ENCODE measurements at regions not wholly inside any gene's neighbourhood (a gene's known extent, or its start where the extent isn't known, plus 50 kb on each side); places are given as distances from the start of the nearest gene placed in this dataset.
A peak's percentile ranks its signal among the peaks of the same experiment; 100 is the strongest.
"Not testable (repeated sequence)": the region's sequence is repeated elsewhere in the genome, so short reads cannot be mapped to it uniquely, and the experiment has no call there.

DNA sequence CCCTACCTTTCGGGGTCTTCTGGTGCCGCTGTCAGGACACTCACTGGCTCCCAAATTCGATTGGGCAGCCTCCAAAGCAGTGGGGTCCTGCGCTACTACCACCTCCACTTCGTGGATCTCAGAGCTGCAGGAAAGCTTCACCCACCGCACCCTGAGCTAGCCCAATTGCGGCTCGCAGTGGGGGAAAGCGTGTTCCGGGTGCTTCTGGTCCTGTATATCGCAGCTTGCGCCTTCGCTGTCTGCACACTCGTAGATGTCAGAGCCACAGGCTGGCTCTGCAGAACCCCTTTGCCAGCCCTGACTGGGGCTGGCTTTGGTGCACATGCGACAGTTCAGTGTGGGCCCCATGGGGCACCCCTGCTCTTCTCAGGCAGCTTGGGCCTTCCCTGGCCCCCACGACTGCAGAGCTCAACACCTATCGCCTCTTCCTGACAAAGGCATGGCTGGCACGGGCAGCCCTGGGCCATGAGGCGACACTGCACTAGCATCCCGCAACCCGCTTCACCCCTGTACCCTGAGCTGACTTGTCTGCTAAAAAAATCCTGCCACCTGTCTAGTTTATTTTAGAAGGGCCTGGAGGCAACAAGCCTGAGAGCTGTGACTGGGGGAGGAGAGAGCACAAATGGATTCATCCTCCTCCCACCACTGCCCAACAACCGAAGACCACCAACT, 78.7 kb upstream of the ABI1 start:
- H3K36me3 Mint-ChIP-seq (ENCODE audit: low read depth) = no peaks in the 10 kb centered on the region
- H3K9me3 Mint-ChIP-seq = no peaks in the 10 kb centered on the region
- no peak overlapping the region for H3K27ac Mint-ChIP-seq
- H3K4me1 Mint-ChIP-seq = peaks cover 10% of the 10 kb centered on the region
- H3K27me3 Mint-ChIP-seq (ENCODE audit: low read depth, poor library complexity) = peaks cover 2% of the 10 kb centered on the region
- no peak overlapping the region for H3K4me3 Mint-ChIP-seq
- TF ChIP-seq, protein P1, sequence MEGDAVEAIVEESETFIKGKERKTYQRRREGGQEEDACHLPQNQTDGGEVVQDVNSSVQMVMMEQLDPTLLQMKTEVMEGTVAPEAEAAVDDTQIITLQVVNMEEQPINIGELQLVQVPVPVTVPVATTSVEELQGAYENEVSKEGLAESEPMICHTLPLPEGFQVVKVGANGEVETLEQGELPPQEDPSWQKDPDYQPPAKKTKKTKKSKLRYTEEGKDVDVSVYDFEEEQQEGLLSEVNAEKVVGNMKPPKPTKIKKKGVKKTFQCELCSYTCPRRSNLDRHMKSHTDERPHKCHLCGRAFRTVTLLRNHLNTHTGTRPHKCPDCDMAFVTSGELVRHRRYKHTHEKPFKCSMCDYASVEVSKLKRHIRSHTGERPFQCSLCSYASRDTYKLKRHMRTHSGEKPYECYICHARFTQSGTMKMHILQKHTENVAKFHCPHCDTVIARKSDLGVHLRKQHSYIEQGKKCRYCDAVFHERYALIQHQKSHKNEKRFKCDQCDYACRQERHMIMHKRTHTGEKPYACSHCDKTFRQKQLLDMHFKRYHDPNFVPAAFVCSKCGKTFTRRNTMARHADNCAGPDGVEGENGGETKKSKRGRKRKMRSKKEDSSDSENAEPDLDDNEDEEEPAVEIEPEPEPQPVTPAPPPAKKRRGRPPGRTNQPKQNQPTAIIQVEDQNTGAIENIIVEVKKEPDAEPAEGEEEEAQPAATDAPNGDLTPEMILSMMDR (IDR thresholded peaks at IDR 0.05) = no peak
- DNase-seq = no peak

DNA sequence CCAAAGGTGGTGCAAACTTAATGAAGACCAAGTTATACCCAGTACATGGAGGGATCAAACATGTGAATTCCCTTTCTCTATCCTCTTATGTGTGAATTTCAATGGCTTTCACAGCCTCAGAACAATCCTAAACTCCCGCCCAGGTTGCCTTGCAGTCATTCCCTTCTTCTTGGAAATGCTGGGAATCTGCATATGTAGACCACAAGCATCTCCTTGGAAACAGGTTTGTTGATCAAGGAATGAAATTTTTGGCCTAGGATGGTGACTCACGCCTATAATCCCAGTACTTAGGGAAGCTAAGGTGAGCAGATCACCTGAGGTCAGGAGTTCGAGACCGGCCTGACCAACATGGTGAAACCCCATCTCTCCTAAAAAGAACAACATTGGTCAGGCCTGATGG, 77.8 kb upstream of the ABI1 start:
- H3K27me3 Mint-ChIP-seq (ENCODE audit: low read depth, poor library complexity) = peaks cover 2% of the 10 kb centered on the region
- no peak overlapping the region for H3K27ac Mint-ChIP-seq
- H3K9me3 Mint-ChIP-seq = no peaks in the 10 kb centered on the region
- peaks cover 10% of the 10 kb centered on the region for H3K4me1 Mint-ChIP-seq
- no peaks in the 10 kb centered on the region for H3K36me3 Mint-ChIP-seq (ENCODE audit: low read depth)
- TF ChIP-seq, protein P1 (IDR thresholded peaks at IDR 0.05) = no peak
- no peak for DNase-seq
- H3K4me3 Mint-ChIP-seq = no peak overlapping the region

DNA sequence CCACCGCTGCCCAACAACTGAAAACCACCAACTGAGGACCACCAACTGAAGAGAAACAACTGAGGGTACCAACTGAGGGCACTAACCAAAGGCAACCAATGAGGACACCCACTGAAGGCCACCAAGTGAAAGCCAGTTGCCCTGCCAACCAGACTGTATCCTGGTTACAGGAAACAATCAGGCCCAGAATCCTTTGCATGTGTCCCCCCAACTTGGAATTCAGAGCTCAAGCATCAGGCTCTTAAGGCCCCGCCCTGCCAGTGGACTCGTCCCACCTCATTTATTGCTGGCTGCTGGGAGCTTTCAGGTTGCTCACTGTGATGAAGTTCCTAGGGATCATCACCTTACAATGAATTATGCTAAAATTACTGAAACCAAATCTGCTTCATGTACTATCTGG, 76.6 kb upstream of the ABI1 start:
- Mint-ChIP-seq H3K36me3 (ENCODE audit: low read depth) (no peaks in the 10 kb centered on the region), H3K4me3 (no peak overlapping the region), H3K27ac (no peak overlapping the region), H3K4me1 (peaks cover 10% of the 10 kb centered on the region), H3K9me3 (no peaks in the 10 kb centered on the region), H3K27me3 (ENCODE audit: low read depth, poor library complexity) (peaks cover 2% of the 10 kb centered on the region)
- no peak for DNase-seq
- TF ChIP-seq, protein P1 (IDR thresholded peaks at IDR 0.05) = no peak

DNA sequence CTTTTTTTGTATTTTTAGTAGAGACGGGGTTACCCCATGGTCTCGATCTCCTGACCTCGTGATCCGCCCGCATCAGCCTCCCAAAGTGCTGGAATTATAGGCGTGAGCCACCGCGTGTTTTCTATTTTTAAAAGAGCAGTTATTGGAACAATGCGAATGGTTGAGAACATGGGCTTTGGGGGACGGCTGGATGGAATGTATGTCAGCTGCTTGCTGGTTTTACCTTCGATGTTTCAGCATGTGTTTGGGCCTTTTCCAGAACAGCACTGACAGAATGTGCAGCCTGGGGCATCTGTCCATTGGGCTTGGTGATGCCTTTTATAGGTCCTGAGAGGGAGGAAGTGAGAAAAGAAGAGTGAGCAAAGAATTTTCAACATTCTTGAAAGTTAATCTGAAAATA, 73.4 kb upstream of the ABI1 start:
- H3K36me3 Mint-ChIP-seq (ENCODE audit: low read depth) = not testable (repeated sequence)

DNA sequence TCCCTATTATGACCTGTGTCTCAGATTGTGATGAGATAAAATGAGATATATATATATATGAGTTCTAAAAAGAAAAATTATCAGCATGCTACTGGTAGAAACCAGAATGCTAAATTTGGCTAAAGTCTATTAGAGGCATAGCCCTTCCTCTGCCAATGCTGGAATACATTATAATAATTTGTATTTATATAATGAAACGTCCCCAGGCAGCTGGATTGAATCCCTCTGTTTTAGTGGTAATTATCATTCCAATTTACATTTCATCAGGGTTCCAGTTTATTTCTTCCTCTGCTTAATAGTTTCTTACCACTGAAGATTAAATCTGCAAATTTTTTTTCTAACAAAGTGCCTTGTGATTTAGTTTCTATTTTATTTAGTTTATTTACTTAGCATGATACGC, 71.8 kb upstream of the ABI1 start:
- H3K9me3 Mint-ChIP-seq = no peaks in the 10 kb centered on the region
- no peaks in the 10 kb centered on the region for H3K36me3 Mint-ChIP-seq (ENCODE audit: low read depth)
- H3K4me1 Mint-ChIP-seq = peaks cover 16% of the 10 kb centered on the region
- TF ChIP-seq, protein P1 (IDR thresholded peaks at IDR 0.05) = no peak
- no peak overlapping the region for H3K4me3 Mint-ChIP-seq
- no peak for DNase-seq
- no peak overlapping the region for H3K27ac Mint-ChIP-seq
- H3K27me3 Mint-ChIP-seq (ENCODE audit: low read depth, poor library complexity) = peaks cover 10% of the 10 kb centered on the region

More for the DNA sequence above, 73.4 kb upstream of the ABI1 start:
- peaks cover 16% of the 10 kb centered on the region for H3K4me1 Mint-ChIP-seq
- H3K27ac Mint-ChIP-seq; H3K4me3 Mint-ChIP-seq; H3K9me3 Mint-ChIP-seq; H3K27me3 Mint-ChIP-seq (ENCODE audit: low read depth, poor library complexity); DNase-seq: not testable (repeated sequence)

DNA sequence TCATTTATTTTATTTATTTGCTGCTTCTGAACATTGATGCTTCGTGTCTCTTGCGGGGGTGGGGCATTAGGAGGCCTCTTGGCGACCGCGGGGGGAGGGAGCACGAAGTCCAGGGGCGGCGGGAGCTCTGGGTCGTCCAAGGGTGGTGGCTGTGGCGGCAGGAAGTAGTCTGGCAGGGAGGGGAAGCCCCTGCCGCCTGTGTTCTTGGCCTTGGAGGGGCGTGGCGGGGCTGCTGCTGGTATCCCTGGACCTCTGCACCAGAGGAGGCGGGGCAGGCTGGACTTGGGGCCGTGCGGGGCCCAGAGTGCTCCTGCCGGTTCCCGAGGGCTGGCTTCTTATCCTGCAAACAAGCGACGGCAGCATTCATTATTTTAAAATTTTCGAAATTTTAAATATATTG, 70.5 kb upstream of the ABI1 start:
- Mint-ChIP-seq H3K4me1 (peaks cover 16% of the 10 kb centered on the region), H3K27me3 (ENCODE audit: low read depth, poor library complexity) (peaks cover 10% of the 10 kb centered on the region), H3K36me3 (ENCODE audit: low read depth) (no peaks in the 10 kb centered on the region), H3K27ac (no peak overlapping the region), H3K4me3 (peak overlapping the region; percentile 64), H3K9me3 (no peaks in the 10 kb centered on the region)
- TF ChIP-seq, protein P1 (IDR thresholded peaks at IDR 0.05) = no peak
- peak; percentile 62 for DNase-seq

DNA sequence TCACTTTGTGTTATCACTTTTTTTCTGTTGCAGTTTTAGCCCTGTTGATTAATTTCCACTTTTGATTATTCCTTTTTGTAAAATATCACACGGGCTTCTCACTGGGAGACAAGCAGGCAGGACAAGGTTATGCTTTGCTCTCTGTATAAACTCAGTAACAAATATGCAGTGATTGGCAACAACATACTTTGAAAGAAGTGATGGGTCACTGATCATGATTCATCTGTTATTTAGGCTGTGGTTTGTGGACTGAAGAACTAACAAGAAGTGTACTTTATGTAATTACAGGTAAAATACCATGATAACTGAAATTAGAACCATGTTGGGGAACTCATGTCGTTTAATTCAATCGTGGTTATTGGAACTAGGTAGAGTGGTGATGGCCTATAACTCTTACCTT, 62.1 kb upstream of the ABI1 start:
- not testable (repeated sequence) for H3K36me3 Mint-ChIP-seq (ENCODE audit: low read depth); H3K9me3 Mint-ChIP-seq; DNase-seq; H3K4me3 Mint-ChIP-seq; H3K27me3 Mint-ChIP-seq (ENCODE audit: low read depth, poor library complexity); H3K4me1 Mint-ChIP-seq; H3K27ac Mint-ChIP-seq

DNA sequence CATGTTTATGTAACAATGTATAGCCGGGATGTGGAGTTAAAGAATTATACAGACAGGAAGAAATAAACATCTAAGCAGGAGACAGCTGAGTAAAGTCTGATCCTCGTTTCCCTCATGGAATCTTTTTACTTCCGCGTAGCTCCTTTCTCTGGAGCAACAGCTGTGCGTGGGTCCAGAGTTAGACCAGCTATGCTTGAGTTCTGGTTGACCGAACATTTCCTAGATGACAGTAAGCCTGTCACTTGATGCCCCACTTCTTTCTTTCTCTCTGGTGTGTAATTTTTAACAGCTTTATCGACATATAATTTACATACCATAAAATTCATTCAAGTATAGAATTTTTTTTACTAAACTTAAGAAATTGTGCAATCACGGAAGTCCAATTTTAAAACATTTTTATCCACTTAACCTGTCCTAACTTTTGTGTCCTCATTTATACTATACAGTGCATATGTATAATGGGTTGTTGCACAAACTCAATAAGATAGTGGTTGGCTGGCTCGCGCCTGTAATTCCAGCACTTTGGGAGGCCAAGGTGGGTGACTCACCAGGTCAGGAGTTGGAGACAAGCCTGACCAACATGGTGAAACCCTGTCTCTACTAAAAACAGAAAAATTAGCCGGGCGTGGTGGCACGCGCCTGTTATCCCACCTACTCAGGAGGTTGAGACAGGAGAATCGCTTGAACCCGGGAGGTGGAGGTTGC, 58.5 kb upstream of the ABI1 start:
- H3K27ac Mint-ChIP-seq; H3K36me3 Mint-ChIP-seq (ENCODE audit: low read depth); H3K4me1 Mint-ChIP-seq; H3K4me3 Mint-ChIP-seq; DNase-seq; H3K9me3 Mint-ChIP-seq; H3K27me3 Mint-ChIP-seq (ENCODE audit: low read depth, poor library complexity): not testable (repeated sequence)
